HL-60/S4 (cell line): ENCODE measurements at regions not wholly inside any gene's neighbourhood (a gene's known extent, or its start where the extent isn't known, plus 50 kb on each side); places are given as distances from the start of the nearest gene placed in this dataset.

ENCODE experiments used
- in situ Hi-C: fragments of 300-500 bp; cut with MboI; formaldehyde crosslinking; loops from 2 replicates; pipeline ENCODE4 v1.14.3; 2022; ENCODE audit warnings: low sequenced_read_pairs

DNA sequence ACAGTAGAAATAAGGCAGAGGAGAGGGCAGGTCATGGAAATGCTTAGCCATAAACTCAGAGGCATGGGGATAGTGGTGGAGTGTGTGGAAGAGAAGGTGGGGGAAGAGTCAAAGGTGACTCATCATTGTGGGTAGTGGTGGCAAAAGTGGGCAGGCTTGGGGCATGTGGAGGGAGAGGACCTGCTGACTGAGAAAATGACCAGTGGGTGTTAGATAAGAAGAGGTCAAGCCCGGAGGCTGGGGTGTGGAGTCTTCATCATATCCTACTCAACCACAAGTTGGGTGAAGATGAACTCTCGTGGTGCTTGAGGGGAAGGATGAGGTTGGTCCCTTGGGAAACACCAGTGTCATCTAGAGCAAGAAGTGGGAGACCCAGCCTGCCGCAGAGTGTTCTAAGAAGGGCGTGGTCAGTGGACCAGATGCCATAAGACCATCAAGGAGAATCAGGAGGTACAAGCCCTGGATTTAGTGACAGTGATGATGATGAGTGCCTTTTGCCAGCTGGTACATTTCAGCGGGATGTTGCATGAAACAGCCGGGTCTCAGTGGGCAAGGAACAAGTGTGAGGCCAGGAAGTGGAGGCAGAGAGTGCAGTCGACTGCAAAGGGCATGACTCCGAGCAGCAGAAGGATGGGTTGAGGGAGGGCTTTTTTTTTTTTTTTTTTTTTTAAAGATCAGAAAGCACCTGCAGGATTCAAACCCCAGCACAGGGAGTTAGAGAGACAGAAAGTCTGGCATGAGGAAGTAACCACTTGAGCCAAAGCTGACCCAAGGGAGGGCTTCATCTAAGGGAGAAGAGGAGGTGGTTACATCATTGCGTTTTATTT, 122.6 kb upstream of the SPRED2 start:
- in situ Hi-C loops, result loop anchor here (25.0 kb wide), 1 partner anchor 643 kb away; no protein-coding TSS in a partner anchor

DNA sequence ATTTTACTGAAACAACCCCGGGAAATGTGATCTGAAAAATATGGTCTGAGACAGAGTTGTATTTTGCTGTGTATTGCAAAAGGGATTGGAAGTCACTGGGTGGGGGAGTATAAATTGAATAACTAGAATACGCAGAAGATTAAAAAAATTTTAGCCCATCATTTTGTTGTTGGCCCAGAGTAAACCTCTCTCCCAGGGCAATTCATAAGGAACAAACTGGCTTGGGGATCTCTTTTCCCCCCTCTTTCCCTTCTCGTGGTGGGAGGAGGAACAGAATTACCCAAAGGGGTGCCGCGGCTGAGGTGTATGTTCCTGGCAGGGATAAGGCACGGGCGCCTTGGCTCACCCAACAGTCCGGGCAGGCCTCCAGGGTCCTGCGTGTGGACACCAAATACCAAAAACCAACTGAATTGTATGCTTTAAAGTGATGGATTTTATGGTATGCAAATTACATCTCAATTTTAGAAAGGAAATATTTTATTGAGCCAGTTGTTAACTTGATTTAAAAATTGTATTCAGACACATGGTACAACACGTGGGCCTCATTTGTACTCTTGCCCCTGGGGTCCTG, 121.2 kb upstream of the SPRED2 start:
- in situ Hi-C loops, result loop anchor here (25.0 kb wide), 1 partner anchor 641 kb away; no protein-coding TSS in a partner anchor

DNA sequence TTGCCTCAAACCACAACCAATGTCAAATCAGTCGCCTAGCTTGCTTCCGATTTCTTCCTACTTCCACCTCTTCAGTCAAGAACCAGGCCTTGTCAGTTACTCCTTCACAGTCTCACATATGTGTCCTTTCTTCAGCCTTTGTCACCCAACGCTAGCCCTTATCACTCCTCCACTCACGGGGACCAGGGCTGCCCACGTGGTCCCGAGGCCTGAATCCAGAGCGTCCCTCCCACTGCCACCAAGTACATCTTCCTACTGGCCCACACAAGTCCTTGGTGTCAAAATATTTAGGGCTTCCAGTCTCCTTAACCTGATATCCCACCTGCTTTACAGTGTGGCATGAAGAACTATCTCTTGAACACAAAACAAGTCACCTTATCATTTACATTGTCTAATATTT, 119.1 kb upstream of the SPRED2 start:
- in situ Hi-C loops, result loop anchor here (25.0 kb wide), 1 partner anchor 639 kb away; no protein-coding TSS in a partner anchor

DNA sequence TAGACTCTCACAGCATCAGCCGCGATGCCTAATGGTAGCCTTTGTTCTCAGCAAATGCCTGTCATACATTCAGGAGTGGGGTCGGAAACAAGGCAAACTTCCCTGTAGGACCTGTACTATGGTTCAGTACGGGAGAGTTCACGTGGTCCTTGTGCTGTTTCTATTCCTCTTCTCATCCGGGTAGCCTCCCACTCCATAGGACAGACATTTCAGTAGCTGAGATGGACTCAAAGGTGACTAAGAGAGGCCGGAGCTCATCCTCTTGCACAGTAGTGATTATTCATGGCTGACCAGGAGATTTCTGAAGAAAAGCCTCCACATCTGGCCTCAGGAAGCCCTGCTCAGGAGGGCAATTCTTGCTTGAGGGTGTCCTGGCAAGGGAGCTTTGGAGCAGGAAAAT, 117.8 kb upstream of the SPRED2 start:
- in situ Hi-C loops, result loop anchor here (25.0 kb wide), 1 partner anchor 638 kb away; no protein-coding TSS in a partner anchor

DNA sequence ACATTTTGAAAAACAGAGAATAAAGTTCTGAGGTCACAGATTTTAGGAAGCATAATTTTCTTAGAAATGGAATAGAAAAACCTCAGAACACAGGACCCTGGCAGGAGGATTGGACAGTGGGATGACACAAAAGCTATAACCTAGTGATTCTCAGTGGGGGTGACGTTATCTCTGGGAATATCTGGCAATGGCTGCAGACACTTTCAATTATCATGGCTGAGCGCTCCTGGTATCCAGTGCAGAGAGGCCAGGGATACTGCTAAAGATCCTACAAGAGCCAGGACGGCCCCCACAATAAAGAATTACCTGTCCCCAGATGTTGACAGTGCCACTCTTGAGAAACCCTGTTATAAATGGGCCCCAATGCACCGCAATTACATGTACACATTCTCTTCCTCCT, 117.2 kb upstream of the SPRED2 start:
- in situ Hi-C loops, result loop anchor here (10.0 to 25.0 kb wide), 2 partner anchors 285 to 637 kb away; no protein-coding TSS in a partner anchor

DNA sequence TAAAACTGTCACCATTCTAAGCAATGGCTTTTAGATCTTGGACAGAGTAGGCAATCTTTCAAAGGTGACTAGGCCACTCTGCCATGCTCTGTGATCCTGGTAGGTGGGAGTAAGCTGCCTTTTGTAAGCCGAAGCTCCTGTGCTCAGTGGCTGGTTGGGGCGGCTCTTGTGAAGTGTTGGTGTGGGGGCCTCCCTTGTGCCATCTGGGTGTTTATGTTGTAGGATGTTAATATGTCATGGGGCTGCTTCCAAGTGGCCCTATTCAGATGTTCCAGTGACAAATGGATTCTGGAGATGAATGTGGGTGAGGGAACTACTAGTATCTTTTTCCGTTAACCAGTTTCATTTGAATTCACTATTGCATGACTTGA, 116.8 kb upstream of the SPRED2 start:
- in situ Hi-C loops, result loop anchor here (10.0 kb wide), 1 partner anchor 284 kb away; no protein-coding TSS in a partner anchor

DNA sequence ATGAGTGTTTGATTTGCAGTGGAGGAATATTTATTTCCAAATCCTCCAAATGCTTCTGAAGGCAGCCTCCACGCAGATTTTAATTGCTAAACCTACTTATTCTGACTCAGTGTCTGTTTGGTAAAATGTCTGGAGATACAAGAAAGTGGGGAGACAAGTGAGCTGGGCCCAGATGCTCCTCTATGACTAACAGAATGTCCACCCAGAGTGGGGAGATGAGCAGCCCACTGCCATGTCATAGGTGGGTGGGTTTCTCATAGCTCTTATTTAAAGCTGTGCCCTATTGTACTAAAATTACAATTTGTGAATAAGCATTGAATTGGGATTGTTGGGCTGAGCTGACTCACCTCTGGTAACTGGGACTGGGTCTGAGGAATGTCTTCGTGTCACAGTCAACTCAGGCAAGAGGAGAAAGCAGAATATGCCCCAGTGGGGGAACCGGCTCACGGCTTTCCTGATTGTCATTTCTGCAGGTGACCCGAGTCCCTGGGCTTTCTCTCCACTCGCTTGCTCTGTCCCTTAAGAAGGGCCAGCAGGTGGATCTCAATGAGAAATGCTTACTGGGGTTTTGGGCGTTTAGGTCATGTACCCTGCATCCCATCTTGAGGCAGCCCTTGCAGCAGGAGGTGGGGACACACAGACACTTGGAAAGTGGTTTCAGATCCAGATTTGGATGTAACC, 116.3 kb upstream of the SPRED2 start:
- in situ Hi-C loops, result loop anchor here (10.0 kb wide), 1 partner anchor 284 kb away; no protein-coding TSS in a partner anchor

DNA sequence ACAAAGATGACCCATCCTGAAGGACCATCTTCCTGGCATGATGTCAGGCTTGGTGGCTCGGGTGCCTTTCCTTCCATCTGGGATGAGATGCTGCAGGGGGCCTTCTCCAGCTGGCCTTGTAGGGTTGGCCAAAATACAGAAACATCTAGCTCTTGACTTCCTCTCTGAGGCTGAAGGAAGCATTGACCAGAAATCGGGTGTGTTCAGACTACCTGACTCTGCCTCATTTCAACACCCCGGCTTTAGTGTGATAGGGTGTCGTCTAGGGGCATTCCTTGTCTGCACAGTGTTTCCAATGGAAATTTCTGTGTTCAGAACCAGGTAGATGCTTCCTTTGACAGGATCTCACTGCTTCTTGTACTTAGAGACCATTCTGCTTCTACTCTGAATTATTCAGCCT, 115.7 kb upstream of the SPRED2 start:
- in situ Hi-C loops, result loop anchor here (10.0 kb wide), 1 partner anchor 283 kb away; no protein-coding TSS in a partner anchor

DNA sequence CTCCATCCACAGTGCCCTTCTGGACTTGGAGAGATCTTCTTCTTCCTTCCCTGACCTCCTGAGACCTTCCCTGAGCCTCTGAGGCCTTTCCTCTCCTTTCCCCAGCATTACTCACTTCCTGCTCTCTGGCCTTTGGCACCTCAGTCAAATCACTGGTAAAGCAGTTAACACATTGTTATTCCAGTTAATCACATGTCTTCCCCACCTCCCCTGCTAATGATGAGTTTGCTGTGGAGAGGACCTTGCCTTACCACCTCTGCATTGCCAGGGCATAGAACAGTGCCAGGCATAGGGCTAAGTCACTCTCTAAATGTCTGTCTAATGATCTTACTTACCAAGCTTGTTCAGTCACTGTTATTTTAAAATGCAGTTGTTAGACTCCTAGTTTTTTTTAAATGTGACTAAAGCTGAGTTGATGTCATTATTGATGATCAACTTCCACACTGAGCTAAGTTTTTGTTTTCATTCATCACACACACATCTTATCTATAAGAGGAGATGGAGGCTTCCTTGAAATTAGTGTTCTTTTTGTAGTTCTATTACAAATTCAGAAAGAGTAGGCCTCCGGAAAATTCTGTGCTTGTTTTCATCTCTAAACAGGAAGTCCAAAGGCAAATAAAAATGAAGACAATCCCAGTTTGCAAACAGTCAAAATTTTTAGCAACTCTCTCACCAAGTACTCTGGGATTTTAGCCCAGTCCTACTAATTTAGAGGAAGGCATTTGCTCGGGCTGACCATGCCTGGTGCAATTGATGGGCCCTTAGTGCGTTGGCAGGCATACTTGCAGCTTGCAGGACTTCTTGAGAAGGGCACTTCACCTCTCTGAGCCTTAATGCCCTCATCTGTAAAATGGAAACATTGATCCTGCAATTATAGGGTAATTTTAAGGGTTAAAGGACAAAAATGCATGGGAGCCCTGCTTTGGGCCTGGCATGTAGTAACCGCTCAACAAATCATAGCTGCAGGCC, 113.7 kb upstream of the SPRED2 start:
- in situ Hi-C loops, result loop anchor here (10.0 kb wide), 1 partner anchor 281 kb away; no protein-coding TSS in a partner anchor

DNA sequence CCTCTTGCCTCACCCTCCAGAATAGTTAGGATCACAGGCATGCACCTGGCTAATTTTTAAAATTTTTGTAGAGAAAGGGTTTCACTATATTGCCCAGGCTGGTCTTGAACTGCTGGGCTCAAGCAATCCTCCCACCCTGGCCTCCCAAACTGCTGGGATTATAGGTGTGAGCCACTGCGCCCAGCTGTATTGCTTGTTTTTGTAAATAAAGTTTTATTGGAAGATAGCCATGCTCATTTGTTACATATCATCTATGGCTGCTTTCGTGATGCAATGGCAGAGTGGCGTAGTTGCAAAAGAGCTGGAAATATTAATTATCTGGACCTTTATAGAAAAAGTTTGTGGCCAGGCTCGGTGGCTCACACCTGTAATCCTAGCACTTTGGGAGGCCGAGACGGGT, 109.4 kb upstream of the SPRED2 start:
- in situ Hi-C loops, result loop anchor here (10.0 kb wide), 1 partner anchor 277 kb away; no protein-coding TSS in a partner anchor

DNA sequence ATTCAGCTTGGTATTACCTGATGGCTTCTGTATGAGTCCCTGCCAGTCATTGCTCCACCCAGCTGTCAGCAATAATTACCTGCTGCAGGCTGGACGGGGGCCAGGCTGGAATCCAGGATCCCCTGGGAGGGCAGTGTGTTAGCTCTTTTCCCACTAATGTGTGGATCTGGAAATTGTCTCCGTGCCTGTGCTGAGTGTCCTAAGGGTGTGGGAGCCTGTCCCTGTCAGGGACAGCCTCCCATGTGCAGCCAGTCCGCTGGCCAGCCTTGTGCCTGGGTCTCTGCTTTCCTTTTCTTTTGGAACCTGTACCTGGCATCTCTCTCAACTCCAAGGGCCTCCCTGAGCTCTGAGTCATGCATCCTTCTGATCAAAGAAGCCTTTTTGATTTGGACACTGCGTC, 107.2 kb upstream of the SPRED2 start:
- in situ Hi-C loops, result loop anchor here (10.0 kb wide), 1 partner anchor 275 kb away; no protein-coding TSS in a partner anchor

DNA sequence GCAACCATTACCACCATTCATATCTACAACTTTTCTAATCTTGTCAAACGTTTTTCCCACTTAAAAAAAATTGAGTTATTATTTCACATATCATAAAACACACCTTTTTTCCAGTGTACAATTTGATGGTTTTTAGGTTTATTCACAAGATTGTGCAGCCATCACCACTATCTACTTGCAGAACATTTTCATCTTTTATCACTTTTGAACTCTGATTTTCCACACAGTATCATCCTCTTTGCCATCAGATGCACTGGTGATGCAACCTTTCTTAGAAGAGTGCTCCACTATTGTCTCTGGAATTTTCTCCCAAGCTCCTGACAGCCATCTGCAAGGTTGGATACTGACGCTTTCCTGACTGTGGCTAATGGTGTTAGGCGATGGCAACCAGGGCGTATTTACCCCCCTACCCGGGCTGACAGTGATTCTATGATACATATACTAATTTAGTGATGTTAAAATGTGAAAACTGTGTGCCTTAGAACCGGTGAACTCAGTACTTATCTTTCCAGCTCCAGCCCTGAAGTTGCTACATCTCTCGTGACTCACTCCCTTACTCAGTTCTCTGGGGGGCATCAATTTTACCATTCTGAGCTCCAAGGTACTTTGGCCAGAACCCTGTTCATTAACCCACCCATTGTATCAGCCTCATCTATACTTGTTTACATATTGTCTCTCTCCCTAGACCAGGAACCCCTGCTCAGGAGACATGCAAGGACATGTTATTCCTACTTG, 105.4 kb upstream of the SPRED2 start:
- in situ Hi-C loops, result no loop called here

DNA sequence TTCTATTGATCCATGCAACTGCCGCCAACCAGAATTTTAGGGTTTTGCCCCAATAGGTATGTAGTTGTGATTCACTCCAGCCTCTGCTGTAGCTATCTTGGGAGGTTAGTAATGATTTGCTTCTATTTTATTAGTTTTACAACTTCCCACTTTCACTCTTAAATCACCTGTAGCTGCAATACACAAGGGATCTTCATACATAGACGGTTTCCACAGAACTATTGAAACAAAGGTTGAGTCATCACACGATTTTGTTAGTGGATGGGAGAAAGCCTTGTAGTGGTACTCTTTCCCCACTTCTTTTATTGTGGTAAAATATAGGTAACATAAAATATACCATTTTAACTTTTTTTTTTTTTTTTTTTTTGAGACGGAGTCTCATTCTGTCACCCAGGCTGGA, 104.2 kb upstream of the SPRED2 start:
- in situ Hi-C loops, result no loop called here

DNA sequence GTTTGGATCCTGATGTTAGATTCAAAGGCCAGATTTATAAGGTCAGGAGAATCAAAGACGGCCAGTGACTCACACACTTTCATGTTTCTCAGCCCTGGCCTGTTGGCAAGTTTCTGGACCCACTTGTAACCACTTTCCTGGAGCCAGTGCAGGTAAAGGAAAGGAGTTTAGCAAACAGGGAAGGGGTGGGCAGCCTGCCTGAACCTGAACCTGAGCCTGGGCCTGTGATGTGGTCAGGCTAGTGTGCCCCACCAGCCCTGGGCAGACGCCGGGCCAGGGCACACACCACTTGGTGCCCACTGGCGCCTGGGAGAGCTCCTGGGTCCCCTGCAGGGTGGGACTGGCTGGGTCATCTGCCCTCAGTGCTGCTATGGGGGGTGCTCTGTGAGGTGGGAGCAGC, 100.5 kb upstream of the SPRED2 start:
- in situ Hi-C loops, result no loop called here

DNA sequence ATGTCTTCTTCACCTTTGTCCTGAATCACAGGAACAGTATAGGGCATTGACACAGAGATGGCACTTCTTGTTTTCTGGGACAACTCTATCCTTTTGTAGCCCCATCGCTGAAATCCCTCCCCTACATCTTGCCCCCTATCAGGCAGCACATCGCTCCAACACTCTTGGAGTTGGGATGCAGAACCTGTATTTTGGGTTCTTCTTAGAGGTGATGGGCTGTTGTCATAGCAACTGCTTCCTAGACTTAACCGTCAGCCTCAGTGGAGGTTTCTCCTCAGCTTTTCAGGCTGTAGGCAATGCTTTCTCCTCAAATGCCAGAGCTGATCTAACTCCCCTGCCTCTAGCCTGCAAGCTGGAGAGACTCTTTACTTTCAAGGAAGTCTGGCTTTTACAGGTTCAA, 99.9 kb upstream of the SPRED2 start:
- in situ Hi-C loops, result no loop called here

DNA sequence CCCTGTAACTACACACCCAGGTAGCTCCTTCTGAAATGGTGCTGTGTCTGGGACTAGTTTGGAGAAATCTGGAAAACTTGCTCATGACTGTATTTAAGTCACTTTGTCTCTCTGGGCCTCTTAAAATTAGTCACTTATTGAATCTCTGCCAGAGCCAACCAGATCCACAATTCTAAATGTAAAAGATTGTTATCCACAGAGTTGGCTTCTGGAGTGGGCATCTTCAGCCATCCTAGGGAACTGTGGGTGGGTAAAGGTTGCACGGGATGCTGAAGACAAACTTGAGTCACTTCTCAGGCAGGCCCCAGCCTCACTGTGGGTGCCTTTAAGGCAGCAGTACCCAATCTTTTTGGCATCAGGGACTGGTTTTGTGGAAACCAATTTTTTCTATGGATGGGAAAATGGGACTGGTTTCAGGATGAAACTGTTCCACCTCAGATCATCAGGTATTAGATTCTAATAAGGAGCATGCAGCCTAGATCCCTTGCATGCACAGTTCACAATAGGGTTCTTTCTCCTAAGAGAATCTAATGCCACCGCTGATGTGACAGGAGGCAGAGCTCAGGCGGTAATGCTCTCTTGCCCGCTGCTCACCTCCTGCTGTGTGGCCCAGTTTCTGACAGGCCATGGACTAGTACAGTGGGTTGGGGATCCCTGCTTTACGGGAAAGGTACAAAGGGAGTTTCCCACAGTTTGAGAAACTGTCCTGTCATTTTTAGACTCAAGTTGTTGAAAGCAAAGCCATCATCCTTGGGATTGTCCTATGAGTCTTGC, 98.3 kb upstream of the SPRED2 start:
- in situ Hi-C loops, result no loop called here

DNA sequence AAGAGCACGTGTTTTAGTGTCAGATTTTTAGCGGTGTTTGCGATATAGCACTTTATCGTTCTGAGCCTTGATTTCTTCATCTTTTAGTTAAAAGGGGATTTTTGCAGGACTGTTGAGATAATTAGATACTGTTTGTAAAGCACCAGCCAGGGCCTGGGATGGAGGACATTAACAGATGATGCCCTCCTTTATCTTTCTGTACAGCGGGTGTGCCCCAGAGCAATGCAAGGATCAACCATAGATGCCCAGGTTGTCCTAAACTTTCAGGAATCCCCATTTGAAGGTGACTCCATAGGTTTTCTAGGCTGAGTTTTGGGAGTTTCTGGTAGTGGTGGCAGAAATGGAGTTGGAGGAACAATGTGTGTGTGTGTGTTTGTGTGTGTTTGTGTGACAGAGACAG, 97.0 kb upstream of the SPRED2 start:
- in situ Hi-C loops, result no loop called here

DNA sequence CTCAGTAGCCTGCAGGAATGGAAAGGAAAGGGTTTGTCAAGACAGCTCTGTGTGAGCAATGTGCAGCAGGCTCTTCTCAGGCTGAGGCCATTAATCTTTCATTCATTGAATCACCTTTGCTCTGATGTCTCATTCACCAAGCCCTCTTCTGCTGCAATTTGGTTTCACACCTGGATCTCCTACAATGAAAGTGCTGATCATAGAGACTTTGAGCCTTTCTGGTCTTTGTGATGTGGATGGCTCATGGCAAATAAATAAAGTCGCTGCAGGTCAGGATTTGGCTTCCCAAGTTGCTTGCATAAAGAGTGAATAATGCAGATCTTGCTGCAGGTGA, 95.8 kb upstream of the SPRED2 start:
- in situ Hi-C loops, result no loop called here
